HCT116 (cell line): ENCODE measurements at regions not wholly inside any gene's neighbourhood (a gene's known extent, or its start where the extent isn't known, plus 50 kb on each side); places are given as distances from the start of the nearest gene placed in this dataset.

Experiments
- ATAC-seq: fragments of 200-7000 bp; cut with Tn5 transposase; 2 replicates; pipeline ENCODE4 v1.9.1; 2020; ENCODE audit warnings: mild to moderate bottlenecking, moderate library complexity
- BruUV-seq: library from RNA; stranded (reverse); fragments of 400-500 nt; replicated peaks from 2 replicates; lab custom pipeline; 2021; lab: Mats Ljungman, UMichigan
- CTCF ChIA-PET: fragments of 300-600 bp; sonication (Branson Sonifier 250); formaldehyde crosslinking; loops from one replicate; lab custom pipeline; 2021; ENCODE audit warnings: antibody characterized with exemption; lab: Charles Lee
- POLR2A ChIA-PET: fragments of 300-600, 350-600 bp; sonication (Branson Sonifier 250); formaldehyde crosslinking; loops from one replicate; lab custom pipeline; 2021; ENCODE audit warnings: antibody characterized with exemption; lab: Charles Lee
- RAD21 ChIA-PET, 2 experiments: fragments of 300-600 bp; sonication (Branson Sonifier 250); formaldehyde crosslinking; loops; one replicate each; lab custom pipeline; 2023; ENCODE audit warnings: low total read pairs in 2 of 2; ENCODE audit not compliant: uncharacterized antibody in 2 of 2, unreplicated experiment in 2 of 2, low non-redundant PET in 1 of 2; lab: Charles Lee
- DNase-seq: peaks from one replicate; pipeline ENCODE4 v3.0.0-alpha.2; 2010; ENCODE audit warnings: low read depth, low spot score
- H2AFZ ChIP-seq: fragments of 200-600 bp; shearing (Covaris generic), sonication (generic); 2 replicates; pipeline ENCODE4 v1.6.1; 2017; ENCODE audit warnings: low read depth, mixed run types, mixed read lengths, antibody characterized with exemption, low read length; ENCODE audit not compliant: poor library complexity, severe bottlenecking
- H3K27ac ChIP-seq: 2 replicates; pipeline ENCODE4 v1.5.1; 2012; ENCODE audit warnings: low read depth, low read length
- H3K27me3 ChIP-seq: fragments of 200-600 bp; sonication (generic); 2 replicates; pipeline ENCODE4 v1.6.1; 2016; ENCODE audit warnings: mixed run types, low read length, mixed read lengths; ENCODE audit not compliant: insufficient read depth
- H3K36me3 ChIP-seq, 2 experiments: fragments of 200-500 bp in 1 of 2; fragments of 200-600 bp in 1 of 2; sonication (Bioruptor generic) in 1 of 2; sonication (generic) in 1 of 2; 2 replicates each; pipeline versions ENCODE4 v1.5.1 to v1.6.1; 2014 to 2016; ENCODE audit warnings: low read length in 2 of 2, inconsistent platforms in 1 of 2, mixed read lengths in 1 of 2, mixed run types in 1 of 2; ENCODE audit not compliant: insufficient read depth in 2 of 2, control insufficient read depth in 1 of 2
- H3K4me1 ChIP-seq, 2 experiments: fragments of 200-600 bp in 1 of 2; sonication (generic) in 1 of 2; 2 replicates each; pipeline versions ENCODE4 v1.5.1 to v1.6.1; 2012 to 2017; ENCODE audit warnings: low read length in 2 of 2, inconsistent platforms in 1 of 2, mild to moderate bottlenecking in 1 of 2, mixed read lengths in 1 of 2, mixed run types in 1 of 2, moderate library complexity in 1 of 2; ENCODE audit not compliant: insufficient read depth in 2 of 2, control insufficient read depth in 1 of 2
- H3K4me2 ChIP-seq: fragments of 200-600 bp; sonication (generic); 2 replicates; pipeline ENCODE4 v1.6.1; 2017; ENCODE audit warnings: mixed run types, low read length, mixed read lengths
- H3K4me3 ChIP-seq, 2 experiments: fragments of 200-600 bp in 1 of 2; sonication (generic) in 1 of 2; replicated peaks in 1 of 2; 2 replicates each; pipeline ENCODE4 v1.5.1; 2011 to 2016; ENCODE audit warnings: low read length in 2 of 2, control low read depth in 1 of 2, low read depth in 1 of 2, mild to moderate bottlenecking in 1 of 2, mixed read lengths in 1 of 2, mixed run types in 1 of 2
- H3K79me2 ChIP-seq: fragments of 200-600 bp; sonication (generic); 2 replicates; pipeline ENCODE4 v1.6.1; 2017; ENCODE audit warnings: mild to moderate bottlenecking, mixed run types, low read length, moderate library complexity, mixed read lengths; ENCODE audit not compliant: insufficient read depth
- H3K9ac ChIP-seq: fragments of 200-600 bp; sonication (generic); 2 replicates; pipeline ENCODE4 v1.6.1; 2016; ENCODE audit warnings: low read length, mixed read lengths
- H3K9me2 ChIP-seq: fragments of 200-600 bp; sonication (generic), shearing (Covaris generic); 2 replicates; pipeline ENCODE4 v1.6.1; 2017; ENCODE audit warnings: mixed run types, mild to moderate bottlenecking, moderate library complexity; ENCODE audit not compliant: insufficient read depth
- H3K9me3 ChIP-seq, 2 experiments: fragments of 200-500 bp in 1 of 2; fragments of 200-600 bp in 1 of 2; sonication (Bioruptor generic) in 1 of 2; sonication (generic) in 1 of 2; 2 replicates each; pipeline ENCODE4 v1.6.1; 2014 to 2017; ENCODE audit warnings: low read length in 2 of 2, mixed read lengths in 2 of 2, inconsistent platforms in 1 of 2, low read depth in 1 of 2, mild to moderate bottlenecking in 1 of 2, mixed run types in 1 of 2, moderate library complexity in 1 of 2; ENCODE audit not compliant: control insufficient read depth in 1 of 2, insufficient read depth in 1 of 2
- H4K20me1 ChIP-seq: fragments of 200-600 bp; sonication (generic), shearing (Covaris generic); 2 replicates; pipeline ENCODE4 v1.6.1; 2017; ENCODE audit warnings: mixed run types, mild to moderate bottlenecking, moderate library complexity; ENCODE audit not compliant: insufficient read depth
- CEBPB ChIP-seq: IDR thresholded peaks from 2 replicates; pipeline ENCODE4 v1.6.1; 2012; ENCODE audit warnings: low read depth
- CTCF ChIP-seq, 3 experiments: fragments of 200-600 bp in 1 of 3; sonication (generic) in 1 of 3; IDR thresholded peaks in 2 of 3; conservative IDR thresholded peaks in 1 of 3; 2 replicates each; pipeline ENCODE4 v1.5.1; 2012 to 2017; ENCODE audit warnings: low read depth in 2 of 3, low read length in 2 of 3, antibody characterized with exemption in 1 of 3, borderline replicate concordance in 1 of 3, control low read depth in 1 of 3, mild to moderate bottlenecking in 1 of 3, mixed read lengths in 1 of 3, mixed run types in 1 of 3, moderate library complexity in 1 of 3; ENCODE audit not compliant: insufficient read depth in 1 of 3
- EZH2 ChIP-seq: fragments of 200-600 bp; sonication (generic); IDR thresholded peaks from 2 replicates; pipeline ENCODE4 v1.6.1; 2017; ENCODE audit warnings: antibody characterized with exemption, mixed run types
- RAD21 ChIP-seq: IDR thresholded peaks from 2 replicates; pipeline ENCODE4 v1.6.1; 2012; ENCODE audit warnings: low read depth, mild to moderate bottlenecking
- REST ChIP-seq: IDR thresholded peaks from 2 replicates; pipeline ENCODE4 v1.6.1; 2012; ENCODE audit warnings: low read depth
- SP1 ChIP-seq: IDR thresholded peaks from 2 replicates; pipeline ENCODE4 v1.6.1; 2012; ENCODE audit warnings: low read depth
- intact Hi-C: fragments of 100-400 bp; cut with micrococcal nuclease; formaldehyde crosslinking; loops from 2 replicates; pipeline ENCODE4 v1.10.0; 2022

- H3K4me2 ChIP-seq: no peak overlapping the region
These were observed 51.1 kb upstream of the LGALSL start for GRCh38 chr2:64402876-64403275.

More at GRCh38 chr2:64402876-64403275, 51.1 kb upstream of the LGALSL start:
- POLR2A ChIA-PET: no interaction called here
- Histone ChIP-seq H3K27ac (no peak overlapping the region), H3K4me1 (peaks cover 21 to 44% of the 10 kb centered on the region in 2 experiments; a peak in 3 of 4 replicates), H3K79me2 (no peaks in the 10 kb centered on the region)
- DNase-seq: no peak
- no TSS peak for BruUV-seq
- TF ChIP-seq CEBPB: 0 out of 2 replicates have a peak, but pooled peaks have one; percentile 22
- no peak for TF ChIP-seq EZH2
- 0 out of 6 replicates have a peak, but pooled peaks of 1 of the 3 experiments have one; percentile 12 for TF ChIP-seq CTCF (IDR thresholded peaks at IDR 0.05 in 2 of 3, conservative IDR thresholded peaks at IDR 0.05 in 1 of 3; ENCODE audit: borderline replicate concordance in 1 of 3, insufficient read depth in 1 of 3, low read depth in 2 of 3, low read length in 2 of 3)
- TF ChIP-seq REST: no peak
- TF ChIP-seq SP1: no peak
- no peak for TF ChIP-seq RAD21
- TF ChIP-seq, all 23 proteins: peak for 2
- Histone ChIP-seq H3K9ac (no peak overlapping the region), H2AFZ (peak overlapping the region; percentile 25), H3K36me3 (no peaks in the 10 kb centered on the region), H4K20me1 (no peaks in the 10 kb centered on the region), H3K9me3 (no peaks in the 10 kb centered on the region), H3K27me3 (no peaks in the 10 kb centered on the region), H3K4me3 (no peak overlapping the region), H3K9me2 (no peaks in the 10 kb centered on the region)
- intact Hi-C loops: no loop called here
- CTCF ChIA-PET: no interaction called here
- RAD21 ChIA-PET: no interaction called here
- ATAC-seq: peak; percentile 59
